ENCODE measurements at regions not wholly inside any gene's neighbourhood (a gene's known extent, or its start where the extent isn't known, plus 50 kb on each side); places are given as distances from the start of the nearest gene placed in this dataset.

GRCh38 chr14:83664389-83664788 is 1865.6 kb upstream of the FLRT2 start:
- DNase-seq (ENCODE audit: low spot score) = no peak
- in situ Hi-C loops (cut with MboI; ENCODE audit: low sequenced_read_pairs, unreplicated experiment) = no loop called here
- TF ChIP-seq CTCF (IDR thresholded peaks at IDR 0.05; ENCODE audit: borderline replicate concordance, control extremely low read depth, extremely low read depth, insufficient read depth, missing control alignments) = no peak

GRCh38 chr14:83689265-83689664 is 1840.7 kb upstream of the FLRT2 start:
- in situ Hi-C loops (cut with MboI; ENCODE audit: low sequenced_read_pairs, unreplicated experiment) = no loop called here
- no peak for DNase-seq (ENCODE audit: low spot score)
- no peak for TF ChIP-seq CTCF (IDR thresholded peaks at IDR 0.05; ENCODE audit: borderline replicate concordance, control extremely low read depth, extremely low read depth, insufficient read depth, missing control alignments)

GRCh38 chr14:83697099-83697498 is 1832.8 kb upstream of the FLRT2 start:
- DNase-seq (ENCODE audit: low spot score) = no peak
- in situ Hi-C loops (cut with MboI; ENCODE audit: low sequenced_read_pairs, unreplicated experiment) = no loop called here
- TF ChIP-seq CTCF (IDR thresholded peaks at IDR 0.05; ENCODE audit: borderline replicate concordance, control extremely low read depth, extremely low read depth, insufficient read depth, missing control alignments) = no peak

- no peak for TF ChIP-seq CTCF (IDR thresholded peaks at IDR 0.05; ENCODE audit: borderline replicate concordance, control extremely low read depth, extremely low read depth, insufficient read depth, missing control alignments)
- no peak for DNase-seq (ENCODE audit: low spot score)
- in situ Hi-C loops (cut with MboI; ENCODE audit: low sequenced_read_pairs, unreplicated experiment) = no loop called here
Measured at GRCh38 chr14:83702619-83703018, 1827.3 kb upstream of the FLRT2 start.

DNA sequence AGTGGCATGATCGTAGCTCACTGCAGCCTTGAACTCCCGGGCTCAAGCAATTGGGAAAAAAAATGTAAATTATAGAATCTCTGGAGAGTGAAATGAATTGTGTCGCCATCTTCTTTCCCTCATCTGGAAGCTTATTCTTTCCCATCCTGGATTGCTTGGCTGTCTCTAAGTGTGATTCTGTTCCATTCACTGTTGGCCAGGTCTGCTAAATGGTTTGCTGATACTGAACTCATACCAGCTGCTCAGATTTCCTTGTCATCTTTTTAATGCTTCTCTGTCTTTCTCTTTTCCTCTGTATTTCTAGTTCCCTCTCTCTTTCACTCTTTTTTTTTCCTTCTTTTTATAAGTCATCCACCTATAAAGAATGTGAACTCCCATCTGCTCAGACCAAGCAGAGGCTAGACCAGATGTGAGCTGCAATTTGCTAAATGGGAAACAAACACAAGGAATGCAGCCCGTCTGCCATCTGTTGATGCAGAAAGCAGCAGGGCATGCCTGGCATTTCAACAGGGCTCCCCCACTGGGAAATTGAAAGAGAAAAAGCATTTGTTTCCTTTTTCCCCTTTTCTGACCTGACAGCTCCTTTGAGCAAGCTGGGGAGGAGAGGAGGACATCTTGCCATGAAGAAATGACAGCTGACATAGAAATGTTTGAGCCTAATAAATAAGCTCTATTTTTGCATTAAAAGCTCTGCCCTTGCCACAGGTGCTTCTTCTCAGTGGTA is 1823.6 kb upstream of the FLRT2 start:
- no peak for DNase-seq (ENCODE audit: low spot score)
- in situ Hi-C loops (cut with MboI; ENCODE audit: low sequenced_read_pairs, unreplicated experiment) = no loop called here
- TF ChIP-seq CTCF (IDR thresholded peaks at IDR 0.05; ENCODE audit: borderline replicate concordance, control extremely low read depth, extremely low read depth, insufficient read depth, missing control alignments) = no peak

- no peak for TF ChIP-seq CTCF (IDR thresholded peaks at IDR 0.05; ENCODE audit: borderline replicate concordance, control extremely low read depth, extremely low read depth, insufficient read depth, missing control alignments)
- in situ Hi-C loops (cut with MboI; ENCODE audit: low sequenced_read_pairs, unreplicated experiment) = no loop called here
- no peak for DNase-seq (ENCODE audit: low spot score)
Measured at GRCh38 chr14:83707056-83707455, 1822.9 kb upstream of the FLRT2 start.

Measured in GM13976 (cell line).